ENCODE measurements at regions not wholly inside any gene's neighbourhood (a gene's known extent, or its start where the extent isn't known, plus 50 kb on each side); places are given as distances from the start of the nearest gene placed in this dataset.
"Not testable (repeated sequence)": the region's sequence is repeated elsewhere in the genome, so short reads cannot be mapped to it uniquely, and the experiment has no call there.

DNA sequence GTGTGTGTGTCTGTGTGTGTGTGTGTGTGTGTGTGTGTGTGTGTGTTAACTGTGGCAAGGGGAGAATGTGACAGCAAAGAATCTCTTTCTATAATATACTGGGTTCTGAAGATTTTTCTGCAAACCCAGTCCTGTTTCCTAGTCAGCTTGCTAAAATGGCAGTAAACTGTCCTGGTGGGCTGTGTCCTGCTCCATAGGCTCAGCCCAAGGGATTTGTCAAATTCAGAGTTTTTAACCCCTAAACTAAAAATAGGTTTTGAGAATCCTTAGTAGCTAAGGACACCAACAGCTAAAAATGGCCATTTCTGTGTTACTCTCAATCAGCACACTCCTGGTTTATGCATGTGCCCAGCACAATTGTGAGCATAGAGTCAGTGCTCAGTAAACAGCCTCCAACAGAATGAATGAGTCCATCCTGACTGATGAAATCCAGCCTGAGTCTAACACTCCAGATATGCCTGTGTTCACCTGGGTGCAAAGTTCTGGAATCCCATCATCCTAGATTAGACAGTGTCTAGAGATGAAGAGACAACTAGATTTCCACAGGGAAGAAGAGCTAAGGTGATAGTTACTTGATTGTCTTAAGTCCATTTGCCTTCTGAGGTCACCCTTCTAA is 192.6 kb downstream of the TTC6 start:
- DNase-seq: no peak

GRCh38 chr14:37791384-37792036 is 196.1 kb downstream of the TTC6 start:
- no peak for DNase-seq

DNA sequence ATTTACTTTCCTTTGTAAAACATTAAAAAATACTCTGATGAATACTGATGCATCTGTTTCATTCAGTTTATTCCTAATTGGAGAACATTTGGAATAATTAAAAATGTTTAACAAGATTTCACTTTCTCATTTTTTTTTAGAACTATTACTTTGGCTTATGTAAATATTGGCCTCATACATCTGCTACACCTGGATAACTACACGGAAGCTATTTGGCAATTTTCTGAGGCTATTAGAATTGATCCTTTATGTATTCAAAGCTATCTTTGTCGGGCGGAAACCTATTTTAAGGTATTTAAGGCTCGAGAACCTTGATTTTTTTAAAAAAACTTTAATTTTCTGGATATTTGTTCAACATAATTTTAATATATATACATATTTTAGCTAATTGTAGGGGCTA is 196.7 kb downstream of the TTC6 start:
- no peak for DNase-seq

GRCh38 chr14:37796703-37797416 is 201.4 kb downstream of the TTC6 start:
- DNase-seq: no peak

DNA sequence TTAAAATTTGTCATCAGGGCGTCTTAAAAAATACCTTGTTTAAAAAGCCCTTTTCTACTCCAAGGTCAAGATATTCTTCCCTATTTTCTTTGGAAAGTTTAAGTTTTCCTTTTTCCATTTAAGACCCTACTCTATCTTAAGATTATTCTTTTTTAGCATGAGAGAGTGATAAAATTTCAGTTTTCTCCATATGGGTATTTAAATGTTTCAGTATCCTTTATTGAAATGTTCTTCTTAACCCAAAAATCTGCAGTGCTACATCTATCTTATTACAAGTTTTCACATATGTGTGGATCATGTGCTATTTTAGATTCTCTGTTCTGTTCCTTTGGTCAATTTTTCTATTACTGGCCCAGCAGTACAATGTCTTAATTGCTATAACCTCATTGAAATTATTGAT is 202.2 kb downstream of the TTC6 start:
- DNase-seq: no peak

DNA sequence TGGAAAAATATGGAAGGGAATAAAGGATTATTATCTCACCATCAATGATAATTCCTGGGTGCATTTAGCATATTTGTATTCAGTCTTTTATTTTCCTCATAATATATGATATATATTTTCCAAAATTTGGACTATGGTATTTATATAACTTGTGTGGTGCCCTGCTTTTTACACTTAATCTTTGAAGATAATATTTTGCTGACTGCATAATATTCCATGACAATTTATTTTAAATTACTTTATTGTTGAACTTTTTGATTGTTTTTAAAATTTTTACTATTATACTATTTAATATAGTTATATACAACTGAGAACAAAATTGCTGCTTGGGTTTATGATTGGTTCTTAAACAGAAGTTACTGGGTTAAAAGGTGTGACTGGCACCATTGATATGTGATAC is 212.3 kb downstream of the TTC6 start:
- DNase-seq: no peak

GRCh38 chr14:37810094-37810801 is 214.8 kb downstream of the TTC6 start:
- no peak for DNase-seq

DNA sequence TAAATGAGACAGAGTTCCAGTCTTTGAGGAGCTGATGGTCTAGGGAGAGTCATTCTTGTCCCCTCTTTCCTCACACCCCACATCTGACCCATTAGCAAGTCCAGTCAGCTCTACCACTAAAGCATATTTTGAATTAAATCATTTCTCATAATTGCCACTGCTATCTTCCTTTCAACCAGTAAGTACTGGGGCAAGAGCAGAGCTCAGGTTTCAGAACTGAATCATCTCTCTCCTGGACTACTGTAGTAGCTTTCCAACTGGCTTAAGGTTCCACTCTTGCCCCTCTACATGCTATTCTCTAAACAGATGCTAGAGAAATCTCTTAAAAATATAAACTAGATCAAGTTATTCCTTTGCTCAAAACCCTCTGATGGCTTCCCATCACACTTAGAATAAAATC is 218.3 kb downstream of the TTC6 start:
- no peak for DNase-seq

- DNase-seq: no peak
These were observed 220.7 kb downstream of the TTC6 start for GRCh38 chr14:37816135-37816534.

- DNase-seq: no peak
These were observed 221.4 kb downstream of the TTC6 start for GRCh38 chr14:37816743-37817295.

- DNase-seq: no peak
These were observed 224.0 kb downstream of the TTC6 start for GRCh38 chr14:37819155-37820015.

GRCh38 chr14:37820810-37821209 is 225.4 kb downstream of the TTC6 start:
- not testable (repeated sequence) for DNase-seq

- no peak for DNase-seq
These were observed 229.7 kb downstream of the TTC6 start for GRCh38 chr14:37824939-37825712.

GRCh38 chr14:37826869-37827268 is 231.4 kb downstream of the TTC6 start:
- DNase-seq: no peak

GRCh38 chr14:37830271-37830670 is 234.8 kb downstream of the TTC6 start:
- DNase-seq: no peak

DNA sequence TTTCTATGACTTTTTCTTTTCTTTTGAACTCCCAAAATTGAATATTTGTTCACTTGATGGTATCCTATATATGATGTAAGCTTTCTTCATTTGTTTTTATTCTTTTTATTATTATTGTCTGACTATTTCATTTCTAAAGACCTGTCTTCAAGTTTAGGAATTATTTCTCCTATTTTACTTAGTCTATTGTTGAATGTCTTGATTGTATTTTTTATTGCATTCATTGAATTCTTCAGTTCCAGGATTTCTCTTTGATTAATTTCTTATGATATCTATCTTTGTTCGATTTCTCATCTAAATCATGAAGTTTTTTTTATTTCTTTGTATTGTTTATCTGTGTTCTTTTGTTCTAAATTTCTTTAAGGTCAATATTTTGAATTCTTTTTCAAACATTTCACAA is 238.8 kb downstream of the TTC6 start:
- DNase-seq: no peak

DNA sequence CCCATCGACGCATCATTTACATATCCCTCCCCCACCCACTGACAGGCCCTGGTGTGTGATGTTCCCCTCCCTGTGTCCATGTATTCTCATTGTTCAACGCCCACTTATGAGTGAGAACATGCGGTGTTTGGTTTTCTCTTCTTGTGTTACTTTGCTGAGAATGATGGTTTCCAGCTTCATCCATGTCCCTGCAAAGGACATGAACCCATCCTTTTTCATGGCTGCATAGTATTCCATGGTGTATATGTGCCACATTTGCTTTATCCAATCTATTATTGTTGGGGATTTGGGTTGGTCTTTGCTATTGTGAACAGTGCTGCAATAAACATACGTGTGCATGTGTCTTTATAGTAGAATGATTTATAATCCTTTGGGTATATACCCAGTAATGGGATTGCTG is 243.3 kb downstream of the TTC6 start:
- not testable (repeated sequence) for DNase-seq

DNA sequence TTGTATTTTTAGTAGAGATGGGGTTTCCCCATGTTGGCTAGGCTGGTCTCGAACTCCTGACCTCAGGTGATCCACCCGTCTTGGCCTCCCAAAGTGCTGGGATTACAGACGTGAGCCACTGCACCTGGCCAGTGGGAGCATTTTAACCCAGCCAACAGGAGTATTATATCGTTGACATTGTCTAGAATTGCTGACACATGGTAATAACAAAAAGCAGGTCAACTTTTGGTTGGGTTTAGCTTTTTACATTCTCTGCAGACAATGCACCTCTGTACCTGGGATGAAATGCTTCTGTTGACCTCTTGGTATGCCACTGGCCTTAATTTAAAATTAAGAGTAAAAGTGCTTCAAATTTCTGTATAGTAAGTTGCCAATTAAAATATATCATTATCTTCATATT is 245.6 kb downstream of the TTC6 start:
- not testable (repeated sequence) for DNase-seq

GRCh38 chr14:37842106-37842505 is 246.7 kb downstream of the TTC6 start:
- no peak for DNase-seq

DNA sequence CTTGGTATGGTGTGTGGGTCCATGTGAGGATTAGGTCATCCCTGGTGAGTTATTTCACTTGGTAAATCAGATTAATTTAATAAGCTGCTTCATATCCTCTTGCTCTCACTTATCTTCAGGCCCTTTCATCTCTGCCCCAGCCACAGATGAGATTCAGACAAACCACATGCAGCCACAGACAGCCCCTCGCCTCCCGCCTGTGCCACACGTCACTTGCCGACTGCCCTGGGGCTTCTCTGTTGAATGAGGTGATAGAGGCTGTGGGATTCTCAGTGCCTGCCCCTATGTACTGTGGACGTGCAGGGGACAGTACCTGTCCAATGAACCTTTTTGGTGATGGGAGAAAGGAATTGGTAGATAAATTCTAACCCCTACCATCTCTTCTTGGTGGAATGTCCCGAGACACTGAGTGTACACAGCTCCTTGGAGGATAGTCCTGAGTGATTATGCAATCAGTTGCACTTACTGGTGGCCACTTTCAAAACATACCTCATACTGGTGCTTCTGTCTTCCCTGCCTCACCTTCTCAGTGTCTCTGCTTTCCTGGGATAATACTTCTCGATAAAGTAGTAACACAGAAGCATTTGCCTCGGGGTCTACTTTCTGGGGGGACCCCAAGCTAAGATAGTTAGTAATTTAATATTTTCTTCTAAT is 248.7 kb downstream of the TTC6 start:
- DNase-seq: no peak

GRCh38 chr14:37844614-37845013 is 249.2 kb downstream of the TTC6 start:
- no peak for DNase-seq

All from stimulated activated CD4-positive, alpha-beta T cell treated with anti-CD3 and anti-CD28 coated beads, Interleukin-2, amount 100 ng/mL, for 48 hours (primary cell).